Hepatocyte (in vitro differentiated cells): ENCODE measurements at regions not wholly inside any gene's neighbourhood (a gene's known extent, or its start where the extent isn't known, plus 50 kb on each side); places are given as distances from the start of the nearest gene placed in this dataset. TPM values are rescaled to one million over a fixed set of nuclear protein-coding genes. Genes with fewer than 3 reads are reported as not detected.

Experiments used
- DNase-seq: peaks from one replicate; pipeline ENCODE4 v3.0.0-alpha.2; 2016; ENCODE audit warnings: low spot score
- H2AFZ ChIP-seq: fragments of 200-600 bp; sonication (generic); 2 replicates; pipeline ENCODE4 v1.6.0; 2016; ENCODE audit warnings: antibody characterized with exemption, mild to moderate bottlenecking
- H3K27ac ChIP-seq: fragments of 200-600 bp; sonication (generic); 2 replicates; pipeline ENCODE4 v1.5.1; 2016; ENCODE audit warnings: mild to moderate bottlenecking
- H3K27me3 ChIP-seq: fragments of 200-600 bp; sonication (generic); 2 replicates; pipeline ENCODE4 v1.6.1; 2016
- H3K36me3 ChIP-seq: fragments of 200-600 bp; sonication (generic); replicated peaks from 2 replicates; pipeline ENCODE4 v1.5.1; 2016; ENCODE audit warnings: low read depth; ENCODE audit not compliant: insufficient read depth
- H3K4me1 ChIP-seq: fragments of 200-600 bp; sonication (generic); 2 replicates; pipeline ENCODE4 v1.5.1; 2016; ENCODE audit warnings: mild to moderate bottlenecking, moderate library complexity; ENCODE audit not compliant: insufficient read depth
- H3K4me2 ChIP-seq: fragments of 200-600 bp; sonication (generic); 2 replicates; pipeline ENCODE4 v1.6.0; 2016
- H3K4me3 ChIP-seq: fragments of 200-600 bp; sonication (generic); 2 replicates; pipeline ENCODE4 v1.5.1; 2016; ENCODE audit warnings: mild to moderate bottlenecking
- H3K79me2 ChIP-seq: fragments of 200-600 bp; sonication (generic); 2 replicates; pipeline ENCODE4 v1.6.0; 2017; ENCODE audit warnings: mild to moderate bottlenecking
- H3K9me2 ChIP-seq: fragments of 200-600 bp; sonication (generic); replicated peaks from 2 replicates; pipeline ENCODE4 v1.6.0; 2017; ENCODE audit warnings: mild to moderate bottlenecking; ENCODE audit not compliant: insufficient read depth
- H3K9me3 ChIP-seq: fragments of 200-600 bp; sonication (generic); 2 replicates; pipeline ENCODE4 v1.5.1; 2016; ENCODE audit warnings: low read depth, mild to moderate bottlenecking
- H4K20me1 ChIP-seq: fragments of 200-600 bp; sonication (generic); 2 replicates; pipeline ENCODE4 v1.6.0; 2016; ENCODE audit warnings: mild to moderate bottlenecking; ENCODE audit not compliant: insufficient read depth, poor library complexity, severe bottlenecking
- CTCF ChIP-seq: fragments of 200-600 bp; sonication (generic); IDR thresholded peaks from 2 replicates; pipeline ENCODE4 v1.5.1; 2016; ENCODE audit warnings: antibody characterized with exemption, mild to moderate bottlenecking; ENCODE audit not compliant: poor library complexity
- EZH2 ChIP-seq: fragments of 200-600 bp; sonication (generic); IDR thresholded peaks from 2 replicates; pipeline ENCODE4 v1.6.1; 2016; ENCODE audit warnings: antibody characterized with exemption, mild to moderate bottlenecking, borderline replicate concordance
- EZH2phosphoT487 ChIP-seq: fragments of 200-600 bp; sonication (generic); IDR thresholded peaks from one replicate; pipeline ENCODE4 v1.6.1; 2018; ENCODE audit warnings: antibody characterized with exemption, mild to moderate bottlenecking, low read depth, moderate library complexity; ENCODE audit not compliant: unreplicated experiment, severe bottlenecking
- WGBS: methylation state at CpG from one replicate; pipeline ENCODE4 v1.1.6; 2016; ENCODE audit warnings: low lambda C conversion rate; ENCODE audit errors: missing lambda C conversion rate; 5-methylcytosine and 5-hydroxymethylcytosine counted together
- microRNA-seq: library from miRNA; unstranded; fragments of <30 nt; microRNA quantifications from one replicate; pipeline ENCODE4, GENCODE V29; 2017
- small RNA-seq: library from RNA; depleted of rRNA; stranded (forward); fragments of <200 nt; gene quantifications from one replicate; pipeline ENCODE3, GENCODE V24; 2014

GRCh38 chr17:77908501-77908900 lies 50.0 kb upstream of the TNRC6C start:
- DNase-seq = no peak
- no peaks in the 10 kb centered on the region for H3K9me3 ChIP-seq
- no peaks in the 10 kb centered on the region for H3K36me3 ChIP-seq
- no peak overlapping the region for H3K4me2 ChIP-seq
- no peak overlapping the region for H2AFZ ChIP-seq
- no peaks in the 10 kb centered on the region for H3K9me2 ChIP-seq
- H3K27ac ChIP-seq = no peak overlapping the region
- TF ChIP-seq EZH2 (no peak), EZH2phosphoT487 (no peak), CTCF (no peak)
- no peaks in the 10 kb centered on the region for H3K79me2 ChIP-seq
- H4K20me1 ChIP-seq = no peaks in the 10 kb centered on the region
- no peaks in the 10 kb centered on the region for H3K4me1 ChIP-seq
- 92% methylated on average over 4 of the region's 4 CpGs for WGBS
- H3K4me3 ChIP-seq = no peak overlapping the region
- peaks cover 21% of the 10 kb centered on the region for H3K27me3 ChIP-seq

Small RNA genes lying in the stretch of these regions (microRNA-seq; reads per million reads assigned to microRNA genes)
- gene MIR4316 = not detected

Small RNA genes lying in the stretch of these regions (small RNA-seq; reads per million reads assigned to genes)
- gene MIR4316 (not detected), gene RF00019 (not detected)
